Stimulated activated CD4-positive, alpha-beta T cell treated with anti-CD3 and anti-CD28 coated beads, Interleukin-1b, Interleukin-23, amount 100 ng/mL, for 48 hours (primary cell): ENCODE measurements at regions not wholly inside any gene's neighbourhood (a gene's known extent, or its start where the extent isn't known, plus 50 kb on each side); places are given as distances from the start of the nearest gene placed in this dataset.
"Not testable (repeated sequence)": the region's sequence is repeated elsewhere in the genome, so short reads cannot be mapped to it uniquely, and the experiment has no call there.

Experiments used
- DNase-seq: peaks from one replicate; pipeline ENCODE4 v3.0.0-alpha.2; 2020

GRCh38 chr2:180694445-180695421 lies 285.7 kb upstream of the UBE2E3 start:
- DNase-seq: no peak

- DNase-seq: no peak
Observed at GRCh38 chr2:180692322-180692721, 288.1 kb upstream of the UBE2E3 start.

- not testable (repeated sequence) for DNase-seq
Observed at GRCh38 chr2:180691855-180692223, 288.6 kb upstream of the UBE2E3 start.

- not testable (repeated sequence) for DNase-seq
Observed at GRCh38 chr2:180691186-180691854, 289.1 kb upstream of the UBE2E3 start.

- no peak for DNase-seq
Observed at GRCh38 chr2:180690611-180691010, 289.8 kb upstream of the UBE2E3 start.

GRCh38 chr2:180682871-180683270 lies 297.5 kb upstream of the UBE2E3 start:
- no peak for DNase-seq

GRCh38 chr2:180679693-180680092 lies 300.7 kb upstream of the UBE2E3 start:
- DNase-seq: no peak

GRCh38 chr2:180678625-180678972 lies 301.8 kb upstream of the UBE2E3 start:
- DNase-seq: no peak

GRCh38 chr2:180677930-180678624 lies 302.3 kb upstream of the UBE2E3 start:
- no peak for DNase-seq

GRCh38 chr2:180677200-180677599 lies 303.2 kb upstream of the UBE2E3 start:
- no peak for DNase-seq

GRCh38 chr2:180676520-180677025 lies 303.8 kb upstream of the UBE2E3 start:
- DNase-seq: no peak

- DNase-seq: no peak
Observed at GRCh38 chr2:180675170-180675569, 305.2 kb upstream of the UBE2E3 start.

GRCh38 chr2:180672377-180672776 lies 308.0 kb upstream of the UBE2E3 start:
- no peak for DNase-seq

- DNase-seq: no peak
Observed at GRCh38 chr2:180670302-180671003, 310.0 kb upstream of the UBE2E3 start.

GRCh38 chr2:180669016-180669415 lies 311.4 kb upstream of the UBE2E3 start:
- no peak for DNase-seq

GRCh38 chr2:180664507-180664906 lies 315.9 kb upstream of the UBE2E3 start:
- DNase-seq: no peak

GRCh38 chr2:180662941-180663471 lies 317.4 kb upstream of the UBE2E3 start:
- DNase-seq: no peak

- no peak for DNase-seq
Observed at GRCh38 chr2:180662521-180662920, 317.9 kb upstream of the UBE2E3 start.

GRCh38 chr2:180661686-180662030 lies 318.7 kb upstream of the UBE2E3 start:
- no peak for DNase-seq

- no peak for DNase-seq
Observed at GRCh38 chr2:180660881-180661685, 319.3 kb upstream of the UBE2E3 start.

- DNase-seq: no peak
Observed at GRCh38 chr2:180660207-180660606, 320.2 kb upstream of the UBE2E3 start.

GRCh38 chr2:180657054-180657453 lies 323.4 kb upstream of the UBE2E3 start:
- DNase-seq: no peak
